ENCODE measurements at regions not wholly inside any gene's neighbourhood (a gene's known extent, or its start where the extent isn't known, plus 50 kb on each side); places are given as distances from the start of the nearest gene placed in this dataset.

- no peak overlapping the region for H3K4me3 ChIP-seq (replicated peaks in 1 of 3)
- no peaks in the 10 kb centered on the region for H3K36me3 ChIP-seq
- WGBS, 2 donors, result 14 to 30% methylated on average over 1 of the region's 1 CpG
- no peaks in the 10 kb centered on the region for H3K27me3 ChIP-seq
- H3K4me1 ChIP-seq, result no peaks in the 10 kb centered on the region
- no peak overlapping the region for H3K27ac ChIP-seq
- no peak for DNase-seq
- intact Hi-C loops (cut with DNase I), result no loop called here
- no peak for TF ChIP-seq POLR2A (IDR thresholded peaks at IDR 0.05)
- TF ChIP-seq, protein P1, sequence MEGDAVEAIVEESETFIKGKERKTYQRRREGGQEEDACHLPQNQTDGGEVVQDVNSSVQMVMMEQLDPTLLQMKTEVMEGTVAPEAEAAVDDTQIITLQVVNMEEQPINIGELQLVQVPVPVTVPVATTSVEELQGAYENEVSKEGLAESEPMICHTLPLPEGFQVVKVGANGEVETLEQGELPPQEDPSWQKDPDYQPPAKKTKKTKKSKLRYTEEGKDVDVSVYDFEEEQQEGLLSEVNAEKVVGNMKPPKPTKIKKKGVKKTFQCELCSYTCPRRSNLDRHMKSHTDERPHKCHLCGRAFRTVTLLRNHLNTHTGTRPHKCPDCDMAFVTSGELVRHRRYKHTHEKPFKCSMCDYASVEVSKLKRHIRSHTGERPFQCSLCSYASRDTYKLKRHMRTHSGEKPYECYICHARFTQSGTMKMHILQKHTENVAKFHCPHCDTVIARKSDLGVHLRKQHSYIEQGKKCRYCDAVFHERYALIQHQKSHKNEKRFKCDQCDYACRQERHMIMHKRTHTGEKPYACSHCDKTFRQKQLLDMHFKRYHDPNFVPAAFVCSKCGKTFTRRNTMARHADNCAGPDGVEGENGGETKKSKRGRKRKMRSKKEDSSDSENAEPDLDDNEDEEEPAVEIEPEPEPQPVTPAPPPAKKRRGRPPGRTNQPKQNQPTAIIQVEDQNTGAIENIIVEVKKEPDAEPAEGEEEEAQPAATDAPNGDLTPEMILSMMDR (IDR thresholded peaks at IDR 0.05), result no peak
- H3K9me3 ChIP-seq, result no peaks in the 10 kb centered on the region
Observed at GRCh38 chr16:60414613-60415012, 1621.6 kb downstream of the CDH8 start.

DNA sequence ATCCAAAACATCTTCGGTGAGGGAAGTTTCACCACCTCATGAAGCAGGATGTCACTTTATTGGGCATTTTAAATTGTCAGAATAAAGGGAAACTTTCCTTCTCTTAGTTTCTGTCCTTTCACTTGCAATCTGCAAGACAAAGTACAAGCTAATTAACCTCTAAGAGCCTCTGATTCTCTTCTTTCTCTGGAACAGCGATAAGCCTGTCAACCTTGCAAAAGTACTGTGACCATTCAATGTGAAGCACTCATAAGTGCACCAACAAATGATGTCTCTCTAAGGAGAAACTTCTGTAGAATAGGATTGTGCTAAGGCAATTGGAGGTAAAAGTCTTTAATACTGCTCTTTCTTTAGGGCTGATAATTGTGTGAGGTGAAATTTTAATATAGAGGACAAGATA lies 1622.3 kb downstream of the CDH8 start:
- WGBS, 2 donors, result 42 to 50% methylated on average over 2 of the region's 2 CpGs
- H3K27me3 ChIP-seq, result no peaks in the 10 kb centered on the region
- TF ChIP-seq, protein P1 (IDR thresholded peaks at IDR 0.05), result no peak
- no peak for TF ChIP-seq POLR2A (IDR thresholded peaks at IDR 0.05)
- H3K36me3 ChIP-seq, result no peaks in the 10 kb centered on the region
- no peaks in the 10 kb centered on the region for H3K4me1 ChIP-seq
- no peaks in the 10 kb centered on the region for H3K9me3 ChIP-seq
- no peak overlapping the region for H3K27ac ChIP-seq
- no peak for DNase-seq
- no peak overlapping the region for H3K4me3 ChIP-seq (replicated peaks in 1 of 3)
- intact Hi-C loops (cut with DNase I), result no loop called here

GRCh38 chr16:60407606-60408005 lies 1628.6 kb downstream of the CDH8 start:
- WGBS, 2 donors, result 50 to 70% methylated on average over 2 of the region's 2 CpGs
- Histone ChIP-seq H3K27me3 (no peaks in the 10 kb centered on the region), H3K4me1 (no peaks in the 10 kb centered on the region), H3K36me3 (no peaks in the 10 kb centered on the region), H3K9me3 (no peaks in the 10 kb centered on the region), H3K4me3 (replicated peaks in 1 of 3) (no peak overlapping the region), H3K27ac (no peak overlapping the region)
- DNase-seq, result no peak
- TF ChIP-seq POLR2A (IDR thresholded peaks at IDR 0.05), result no peak
- TF ChIP-seq, protein P1 (IDR thresholded peaks at IDR 0.05), result no peak
- intact Hi-C loops (cut with DNase I), result no loop called here

- H3K27ac ChIP-seq, result no peak overlapping the region
- intact Hi-C loops (cut with DNase I), result no loop called here
- H3K4me3 ChIP-seq (replicated peaks in 1 of 3), result no peak overlapping the region
- 72 to 83% methylated on average over 4 of the region's 4 CpGs for WGBS, 2 donors
- DNase-seq, result no peak
- TF ChIP-seq, protein P1 (IDR thresholded peaks at IDR 0.05), result no peak
- no peak for TF ChIP-seq POLR2A (IDR thresholded peaks at IDR 0.05)
- H3K36me3 ChIP-seq, result no peaks in the 10 kb centered on the region
- H3K4me1 ChIP-seq, result no peaks in the 10 kb centered on the region
- H3K27me3 ChIP-seq, result no peaks in the 10 kb centered on the region
- H3K9me3 ChIP-seq, result no peaks in the 10 kb centered on the region
Observed at GRCh38 chr16:60407034-60407433, 1629.2 kb downstream of the CDH8 start.

- intact Hi-C loops (cut with DNase I), result no loop called here
- DNase-seq, result no peak
- WGBS, 2 donors, result 83 to 86% methylated on average over 2 of the region's 2 CpGs
Observed at GRCh38 chr16:60405286-60405685, 1631.0 kb downstream of the CDH8 start.

More at GRCh38 chr16:60405286-60405685, 1631.0 kb downstream of the CDH8 start:
- H3K27ac ChIP-seq, result no peak overlapping the region
- no peaks in the 10 kb centered on the region for H3K27me3 ChIP-seq
- H3K36me3 ChIP-seq, result no peaks in the 10 kb centered on the region
- H3K9me3 ChIP-seq, result no peaks in the 10 kb centered on the region
- TF ChIP-seq, protein P1 (IDR thresholded peaks at IDR 0.05), result no peak
- no peak for TF ChIP-seq POLR2A (IDR thresholded peaks at IDR 0.05)
- H3K4me3 ChIP-seq (replicated peaks in 1 of 3), result no peak overlapping the region
- no peaks in the 10 kb centered on the region for H3K4me1 ChIP-seq
